ENCODE measurements at regions not wholly inside any gene's neighbourhood (a gene's known extent, or its start where the extent isn't known, plus 50 kb on each side); places are given as distances from the start of the nearest gene placed in this dataset.

- no peaks in the 10 kb centered on the region for H3K36me3 ChIP-seq (ENCODE audit: control insufficient read depth in 2 of 4, insufficient read depth in 4 of 4, low read length in 3 of 4)
- no peak overlapping the region for H4K5ac ChIP-seq (ENCODE audit: insufficient read length, low read depth, low read length)
- no peak for DNase-seq (ENCODE audit: low read depth in 1 of 2, low spot score in 2 of 2)
- no peak overlapping the region for H3K23ac ChIP-seq (ENCODE audit: insufficient read length)
- no peaks in the 10 kb centered on the region for H3K23me2 ChIP-seq (ENCODE audit: low read depth, low read length)
- no peaks in the 10 kb centered on the region for H3K9me3 ChIP-seq (ENCODE audit: insufficient read depth in 2 of 2, low read depth in 1 of 2, low read length in 1 of 2)
- no peaks in the 10 kb centered on the region for H3K79me1 ChIP-seq (ENCODE audit: low read depth, low read length)
- H3K27me3 ChIP-seq (replicated peaks in 1 of 4; ENCODE audit: control insufficient read depth in 3 of 4, extremely low read depth in 1 of 4, insufficient read depth in 3 of 4, low read length in 3 of 4): no peaks in the 10 kb centered on the region
- no peak overlapping the region for H2BK12ac ChIP-seq (ENCODE audit: low read depth, low read length)
- CTCF ChIA-PET (ENCODE audit: partially characterized antibody): no interaction called here
- H4K20me1 ChIP-seq (replicated peaks in 1 of 2; ENCODE audit: control insufficient read depth in 1 of 2, insufficient read depth in 2 of 2, low read length in 2 of 2): no peaks in the 10 kb centered on the region
- no peak overlapping the region for H2BK15ac ChIP-seq (ENCODE audit: low read length)
- no peak for FAIRE-seq
- POLR2A ChIA-PET (ENCODE audit: partially characterized antibody): no interaction called here
- no peak overlapping the region for H3K4me3 ChIP-seq (ENCODE audit: extremely low read depth in 1 of 4, insufficient read depth in 2 of 4, low read depth in 3 of 4, low read length in 4 of 4)
- no peaks in the 10 kb centered on the region for H3K79me2 ChIP-seq (ENCODE audit: control insufficient read depth in 1 of 2, insufficient read depth in 2 of 2, low read length in 2 of 2)
- no peak overlapping the region for H3K27ac ChIP-seq (ENCODE audit: low read depth, low read length)
- no peak overlapping the region for H2BK5ac ChIP-seq (ENCODE audit: low read depth, low read length)
- no peak overlapping the region for H3K14ac ChIP-seq (ENCODE audit: insufficient read length)
- no peak overlapping the region for H3K56ac ChIP-seq (replicated peaks; ENCODE audit: insufficient read length, low read depth, low read length)
- WGBS, 2 experiments (ENCODE audit: extremely low coverage in 1 of 2, insufficient coverage in 1 of 2, insufficient read length in 1 of 2, insufficient replicate concordance in 2 of 2, low coverage in 1 of 2, low lambda C conversion rate in 2 of 2, missing lambda C conversion rate in 1 of 2): 95% methylated on average over 3 of the region's 3 CpGs; no CpG with 5 or more reads in 1 of the 2 experiments
- H3K4me2 ChIP-seq (ENCODE audit: insufficient read depth in 1 of 2, low read depth in 2 of 2, low read length in 2 of 2): no peak overlapping the region
- H2BK20ac ChIP-seq (ENCODE audit: low read length): no peak overlapping the region
- no peaks in the 10 kb centered on the region for H3K4me1 ChIP-seq (replicated peaks in 1 of 4; ENCODE audit: control insufficient read depth in 3 of 4, insufficient read depth in 4 of 4, low read length in 3 of 4)
- H3K18ac ChIP-seq (ENCODE audit: extremely low read depth, low read length): no peak overlapping the region
- H3K4ac ChIP-seq (replicated peaks; ENCODE audit: insufficient read length, low read depth, low read length): no peak overlapping the region
- no peak overlapping the region for H4K91ac ChIP-seq (replicated peaks; ENCODE audit: insufficient read length, low read length)
- H2BK120ac ChIP-seq (replicated peaks; ENCODE audit: low read depth, low read length): no peak overlapping the region
- no peak overlapping the region for H2AK5ac ChIP-seq (ENCODE audit: low read depth, low read length)
- H4K8ac ChIP-seq (ENCODE audit: extremely low read depth, insufficient read depth, low read length): no peak overlapping the region
- no peak overlapping the region for H3K9ac ChIP-seq (replicated peaks in 1 of 4; ENCODE audit: extremely low read depth in 1 of 4, low read depth in 3 of 4, low read length in 3 of 4)
- H2AFZ ChIP-seq (ENCODE audit: low read length): no peak overlapping the region
- no peak for TF ChIP-seq RNF2 (IDR thresholded peaks at IDR 0.05; ENCODE audit: borderline replicate concordance, low read depth, low read length, missing control alignments, poor library complexity, severe bottlenecking)
- TF ChIP-seq BACH1 (IDR thresholded peaks at IDR 0.05; ENCODE audit: low read length): no peak
- TF ChIP-seq TBP (IDR thresholded peaks at IDR 0.05; ENCODE audit: low read depth, low read length): no peak
Measured at GRCh38 chr5:28370896-28371295, 1332.5 kb upstream of the CDH9 start.

Data from H1 (cell line).